ENCODE measurements at regions not wholly inside any gene's neighbourhood (a gene's known extent, or its start where the extent isn't known, plus 50 kb on each side); places are given as distances from the start of the nearest gene placed in this dataset.
A peak's percentile ranks its signal among the peaks of the same experiment; 100 is the strongest.

- ATAC-seq (no peak), DNase-seq (ENCODE audit: low spot score) (no peak)
- H3K9me3 Mint-ChIP-seq: no peaks in the 10 kb centered on the region
- Histone ChIP-seq H3K36me3 (ENCODE audit: insufficient read depth) (no peaks in the 10 kb centered on the region), H4K20me1 (replicated peaks; ENCODE audit: insufficient read depth) (no peaks in the 10 kb centered on the region), H3K4me3 (no peak overlapping the region), H3F3A (replicated peaks; ENCODE audit: low read depth) (no peaks in the 10 kb centered on the region), H3K4me1 (ENCODE audit: insufficient read depth) (peaks cover 15% of the 10 kb centered on the region), H3K9me2 (ENCODE audit: insufficient read depth) (no peaks in the 10 kb centered on the region), H3K27me3 (ENCODE audit: insufficient read depth) (no peaks in the 10 kb centered on the region), H3K4me2 (no peak overlapping the region), H3K79me2 (replicated peaks; ENCODE audit: insufficient read depth) (no peaks in the 10 kb centered on the region), H3K27ac (ENCODE audit: low read depth) (no peak overlapping the region), H2AFZ (peak overlapping the region; percentile 8; the same call in 1 of the 2 replicates)
- H3K36me3 Mint-ChIP-seq (ENCODE audit: low read depth): no peaks in the 10 kb centered on the region
- no peak overlapping the region for H3K4me3 Mint-ChIP-seq
- TF ChIP-seq CREB1 (CRISPR knock-in tag; IDR thresholded peaks at IDR 0.05; ENCODE audit: low read depth) (no peak), REST (IDR thresholded peaks at IDR 0.05; ENCODE audit: unreplicated experiment) (no peak), NANOG (IDR thresholded peaks at IDR 0.05; ENCODE audit: borderline replicate concordance) (no peak), POLR2AphosphoS5 (IDR thresholded peaks at IDR 0.05; ENCODE audit: low read depth) (no peak), JUNB (IDR thresholded peaks at IDR 0.05; ENCODE audit: unreplicated experiment) (no peak), EZH2phosphoT487 (IDR thresholded peaks at IDR 0.05; ENCODE audit: unreplicated experiment) (no peak), ZNF331 (CRISPR knock-in tag; IDR thresholded peaks at IDR 0.05; ENCODE audit: low read depth) (no peak), ZNF462 (CRISPR knock-in tag; IDR thresholded peaks at IDR 0.05) (no peak), EZH2 (IDR thresholded peaks at IDR 0.05; ENCODE audit: low read depth, unreplicated experiment) (no peak)
- H3K27me3 Mint-ChIP-seq (ENCODE audit: insufficient read depth, low read depth, poor library complexity): no peaks in the 10 kb centered on the region
- H3K4me1 Mint-ChIP-seq: peaks cover 17% of the 10 kb centered on the region
- no peak overlapping the region for H3K27ac Mint-ChIP-seq
These were observed 82.3 kb downstream of the CXXC4 start for GRCh38 chr4:104412344-104412743.

Measured in GM23338 (cell line).